ENCODE measurements at regions not wholly inside any gene's neighbourhood (a gene's known extent, or its start where the extent isn't known, plus 50 kb on each side); places are given as distances from the start of the nearest gene placed in this dataset.
"Not testable (repeated sequence)": the region's sequence is repeated elsewhere in the genome, so short reads cannot be mapped to it uniquely, and the experiment has no call there.

GRCh38 chr6:27052082-27052730 is 195.3 kb upstream of the PRSS16 start:
- not testable (repeated sequence) for TF ChIP-seq POLR2A (IDR thresholded peaks at IDR 0.05; ENCODE audit: extremely low read depth, insufficient read length); CTCF (IDR thresholded peaks at IDR 0.05; ENCODE audit: low read depth, low read length); MAX (IDR thresholded peaks at IDR 0.05; ENCODE audit: low read depth, low read length)

Data from NB4 (cell line).